Testis (tissue), 2 donors: ENCODE measurements at regions not wholly inside any gene's neighbourhood (a gene's known extent, or its start where the extent isn't known, plus 50 kb on each side); places are given as distances from the start of the nearest gene placed in this dataset.

ENCODE experiments used
- POLR2A ChIP-seq: fragments of 450-650 bp; IDR thresholded peaks from one replicate; pipeline ENCODE4 v1.6.1; 2017; ENCODE audit warnings: antibody characterized with exemption, mild to moderate bottlenecking, moderate library complexity
- TF ChIP-seq, protein P1 (sequence below), 3 experiments: fragments of 450-650 bp in 2 of 3; fragments of 200-600 bp in 1 of 3; sonication (generic) in 1 of 3; IDR thresholded peaks; one replicate each; pipeline ENCODE4 v1.5.1; 2016 to 2019; ENCODE audit warnings: antibody characterized with exemption in 3 of 3, mild to moderate bottlenecking in 2 of 3, moderate library complexity in 1 of 3

DNA sequence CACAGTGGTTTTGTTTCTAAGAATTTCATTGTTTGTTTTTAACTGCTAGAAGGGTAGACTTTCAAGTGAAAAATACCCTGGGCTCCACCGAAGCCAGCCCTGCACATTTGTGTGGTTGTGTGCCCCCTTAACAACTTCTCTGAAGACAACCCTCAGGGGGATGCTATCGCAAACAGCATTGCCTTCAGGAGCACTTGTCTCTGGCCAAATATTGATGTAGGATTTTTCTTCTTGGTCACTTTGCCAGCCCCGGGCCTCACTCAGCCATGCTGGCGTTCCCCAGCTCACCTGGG is 69.2 kb upstream of the SERP2 start:
- TF ChIP-seq, protein P1, sequence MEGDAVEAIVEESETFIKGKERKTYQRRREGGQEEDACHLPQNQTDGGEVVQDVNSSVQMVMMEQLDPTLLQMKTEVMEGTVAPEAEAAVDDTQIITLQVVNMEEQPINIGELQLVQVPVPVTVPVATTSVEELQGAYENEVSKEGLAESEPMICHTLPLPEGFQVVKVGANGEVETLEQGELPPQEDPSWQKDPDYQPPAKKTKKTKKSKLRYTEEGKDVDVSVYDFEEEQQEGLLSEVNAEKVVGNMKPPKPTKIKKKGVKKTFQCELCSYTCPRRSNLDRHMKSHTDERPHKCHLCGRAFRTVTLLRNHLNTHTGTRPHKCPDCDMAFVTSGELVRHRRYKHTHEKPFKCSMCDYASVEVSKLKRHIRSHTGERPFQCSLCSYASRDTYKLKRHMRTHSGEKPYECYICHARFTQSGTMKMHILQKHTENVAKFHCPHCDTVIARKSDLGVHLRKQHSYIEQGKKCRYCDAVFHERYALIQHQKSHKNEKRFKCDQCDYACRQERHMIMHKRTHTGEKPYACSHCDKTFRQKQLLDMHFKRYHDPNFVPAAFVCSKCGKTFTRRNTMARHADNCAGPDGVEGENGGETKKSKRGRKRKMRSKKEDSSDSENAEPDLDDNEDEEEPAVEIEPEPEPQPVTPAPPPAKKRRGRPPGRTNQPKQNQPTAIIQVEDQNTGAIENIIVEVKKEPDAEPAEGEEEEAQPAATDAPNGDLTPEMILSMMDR (IDR thresholded peaks at IDR 0.05) = no peak
- no peak for TF ChIP-seq POLR2A
